SK-N-SH treated with all-trans-retinoic acid at 6 μM for 48 hours (cell line): ENCODE measurements at regions not wholly inside any gene's neighbourhood (a gene's known extent, or its start where the extent isn't known, plus 50 kb on each side); places are given as distances from the start of the nearest gene placed in this dataset.
A peak's percentile ranks its signal among the peaks of the same experiment; 100 is the strongest.

Experiments
- ATAC-seq: fragments of 200-7000 bp; cut with Tn5 transposase; 3 replicates; pipeline ENCODE4 v1.9.1; 2020; ENCODE audit warnings: mild to moderate bottlenecking, moderate library complexity
- ARNTL ChIP-seq: fragments of 450-650 bp; formaldehyde crosslinking; IDR thresholded peaks from 2 replicates; pipeline ENCODE4 v1.5.0; 2020; ENCODE audit warnings: low read depth, mild to moderate bottlenecking, moderate library complexity, borderline replicate concordance
- BACH2 ChIP-seq: fragments of 250-450 bp; sonication (Bioruptor Pico); IDR thresholded peaks from 2 replicates; pipeline ENCODE4 v1.9.0; 2021; ENCODE audit warnings: mild to moderate bottlenecking, borderline replicate concordance
- CSDC2 ChIP-seq: fragments of 250-450 bp; sonication (Bioruptor Pico); IDR thresholded peaks from 2 replicates; pipeline ENCODE4 v1.5.0; 2020; ENCODE audit warnings: mild to moderate bottlenecking, moderate library complexity
- GLIS3 ChIP-seq: fragments of 250-450 bp; sonication (Bioruptor Pico); IDR thresholded peaks from 2 replicates; pipeline ENCODE4 v1.5.0; 2020; ENCODE audit warnings: mild to moderate bottlenecking, moderate library complexity
- OSR1 ChIP-seq: fragments of 250-450 bp; sonication (Bioruptor Pico); IDR thresholded peaks from 2 replicates; pipeline ENCODE4 v1.8.0; 2022; ENCODE audit warnings: moderate library complexity, mild to moderate bottlenecking, inconsistent platforms
- PATZ1 ChIP-seq: fragments of 250-450 bp; sonication (Bioruptor Pico); IDR thresholded peaks from 2 replicates; pipeline ENCODE4 v1.8.0; 2020; ENCODE audit warnings: mild to moderate bottlenecking, moderate library complexity, borderline replicate concordance
- PPARA ChIP-seq: fragments of 250-450 bp; sonication (Bioruptor Pico); IDR thresholded peaks from 2 replicates; pipeline ENCODE4 v1.5.0; 2020; ENCODE audit warnings: mild to moderate bottlenecking, borderline replicate concordance
- SNAI2 ChIP-seq: fragments of 250-450 bp; sonication (Bioruptor Pico); IDR thresholded peaks from 2 replicates; pipeline ENCODE4 v1.5.0; 2020; ENCODE audit warnings: mild to moderate bottlenecking, moderate library complexity
- TCF4 ChIP-seq: fragments of 250-450 bp; sonication (Bioruptor Pico); IDR thresholded peaks from 2 replicates; pipeline ENCODE4 v1.8.0; 2021; ENCODE audit warnings: mild to moderate bottlenecking, moderate library complexity, borderline replicate concordance
- TOX ChIP-seq: fragments of 250-450 bp; sonication (Bioruptor Pico); IDR thresholded peaks from 2 replicates; pipeline ENCODE4 v1.8.0; 2021; ENCODE audit warnings: mild to moderate bottlenecking, moderate library complexity, borderline replicate concordance
- TSHZ2 ChIP-seq: fragments of 250-450 bp; sonication (Bioruptor Pico); IDR thresholded peaks from 2 replicates; pipeline ENCODE4 v1.5.0; 2020; ENCODE audit warnings: mild to moderate bottlenecking, moderate library complexity
- ZC3H10 ChIP-seq: fragments of 250-450 bp; sonication (Bioruptor Pico); IDR thresholded peaks from 2 replicates; pipeline ENCODE4 v1.5.1; 2021; ENCODE audit warnings: mild to moderate bottlenecking, moderate library complexity
- ZFP30 ChIP-seq: fragments of 450-650 bp; formaldehyde crosslinking; IDR thresholded peaks from 2 replicates; pipeline ENCODE4 v1.5.0; 2022; ENCODE audit warnings: mild to moderate bottlenecking, moderate library complexity
- ZNF70 ChIP-seq: fragments of 450-650 bp; formaldehyde crosslinking; IDR thresholded peaks from 2 replicates; pipeline ENCODE4 v1.5.0; 2020; ENCODE audit warnings: mild to moderate bottlenecking, moderate library complexity
- ZNF8 ChIP-seq: fragments of 450-650 bp; formaldehyde crosslinking; IDR thresholded peaks from 2 replicates; pipeline ENCODE4 v1.5.0; 2020; ENCODE audit warnings: mild to moderate bottlenecking, moderate library complexity
- TF ChIP-seq, protein P1 (sequence below): fragments of 250-450 bp; sonication (Bioruptor Pico); IDR thresholded peaks from 2 replicates; pipeline ENCODE4 v1.8.0; 2021; ENCODE audit warnings: low read depth, mild to moderate bottlenecking, moderate library complexity, borderline replicate concordance
- TF ChIP-seq, protein P2 (sequence below): fragments of 250-450 bp; sonication (Bioruptor Pico); IDR thresholded peaks from 2 replicates; pipeline ENCODE4 v1.5.1; 2021; ENCODE audit warnings: mild to moderate bottlenecking, moderate library complexity
- TF ChIP-seq, protein P3 (sequence below): fragments of 250-450 bp; sonication (Bioruptor Pico); IDR thresholded peaks from 2 replicates; pipeline ENCODE4 v1.5.1; 2020; ENCODE audit warnings: low read depth, mild to moderate bottlenecking, moderate library complexity

- no peak for ATAC-seq
- no peak for TF ChIP-seq ARNTL (CRISPR knock-in tag)
- TF ChIP-seq TSHZ2 (CRISPR knock-in tag): no peak
- no peak for TF ChIP-seq ZNF70 (CRISPR knock-in tag)
- no peak for TF ChIP-seq PATZ1 (CRISPR knock-in tag)
- no peak for TF ChIP-seq OSR1 (CRISPR knock-in tag)
- TF ChIP-seq, protein P1, sequence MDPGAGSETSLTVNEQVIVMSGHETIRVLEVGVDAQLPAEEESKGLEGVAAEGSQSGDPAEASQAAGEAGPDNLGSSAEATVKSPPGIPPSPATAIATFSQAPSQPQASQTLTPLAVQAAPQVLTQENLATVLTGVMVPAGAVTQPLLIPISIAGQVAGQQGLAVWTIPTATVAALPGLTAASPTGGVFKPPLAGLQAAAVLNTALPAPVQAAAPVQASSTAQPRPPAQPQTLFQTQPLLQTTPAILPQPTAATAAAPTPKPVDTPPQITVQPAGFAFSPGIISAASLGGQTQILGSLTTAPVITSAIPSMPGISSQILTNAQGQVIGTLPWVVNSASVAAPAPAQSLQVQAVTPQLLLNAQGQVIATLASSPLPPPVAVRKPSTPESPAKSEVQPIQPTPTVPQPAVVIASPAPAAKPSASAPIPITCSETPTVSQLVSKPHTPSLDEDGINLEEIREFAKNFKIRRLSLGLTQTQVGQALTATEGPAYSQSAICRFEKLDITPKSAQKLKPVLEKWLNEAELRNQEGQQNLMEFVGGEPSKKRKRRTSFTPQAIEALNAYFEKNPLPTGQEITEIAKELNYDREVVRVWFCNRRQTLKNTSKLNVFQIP (CRISPR knock-in tag): no peak
- no peak for TF ChIP-seq TCF4 (CRISPR knock-in tag)
- no peak for TF ChIP-seq SNAI2 (CRISPR knock-in tag)
- TF ChIP-seq, protein P2, sequence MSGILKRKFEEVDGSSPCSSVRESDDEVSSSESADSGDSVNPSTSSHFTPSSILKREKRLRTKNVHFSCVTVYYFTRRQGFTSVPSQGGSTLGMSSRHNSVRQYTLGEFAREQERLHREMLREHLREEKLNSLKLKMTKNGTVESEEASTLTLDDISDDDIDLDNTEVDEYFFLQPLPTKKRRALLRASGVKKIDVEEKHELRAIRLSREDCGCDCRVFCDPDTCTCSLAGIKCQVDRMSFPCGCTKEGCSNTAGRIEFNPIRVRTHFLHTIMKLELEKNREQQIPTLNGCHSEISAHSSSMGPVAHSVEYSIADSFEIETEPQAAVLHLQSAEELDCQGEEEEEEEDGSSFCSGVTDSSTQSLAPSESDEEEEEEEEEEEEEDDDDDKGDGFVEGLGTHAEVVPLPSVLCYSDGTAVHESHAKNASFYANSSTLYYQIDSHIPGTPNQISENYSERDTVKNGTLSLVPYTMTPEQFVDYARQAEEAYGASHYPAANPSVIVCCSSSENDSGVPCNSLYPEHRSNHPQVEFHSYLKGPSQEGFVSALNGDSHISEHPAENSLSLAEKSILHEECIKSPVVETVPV: no peak
- no peak for TF ChIP-seq ZNF8
- TF ChIP-seq CSDC2 (CRISPR knock-in tag): no peak
- TF ChIP-seq PPARA: no peak
- TF ChIP-seq BACH2 (CRISPR knock-in tag): no peak
- no peak for TF ChIP-seq ZFP30 (CRISPR knock-in tag)
- TF ChIP-seq, all 23 proteins: peak for 0
Measured at GRCh38 chr6:139572001-139572400, 197.6 kb upstream of the CITED2 start.

GRCh38 chr6:139570166-139570565 lies 195.7 kb upstream of the CITED2 start:
- TF ChIP-seq ZFP30 (CRISPR knock-in tag) (no peak), BACH2 (CRISPR knock-in tag) (no peak), TOX (CRISPR knock-in tag) (no peak), GLIS3 (no peak), ZC3H10 (CRISPR knock-in tag) (no peak), ZNF70 (CRISPR knock-in tag) (no peak), TSHZ2 (CRISPR knock-in tag) (no peak)
- TF ChIP-seq, protein P3, sequence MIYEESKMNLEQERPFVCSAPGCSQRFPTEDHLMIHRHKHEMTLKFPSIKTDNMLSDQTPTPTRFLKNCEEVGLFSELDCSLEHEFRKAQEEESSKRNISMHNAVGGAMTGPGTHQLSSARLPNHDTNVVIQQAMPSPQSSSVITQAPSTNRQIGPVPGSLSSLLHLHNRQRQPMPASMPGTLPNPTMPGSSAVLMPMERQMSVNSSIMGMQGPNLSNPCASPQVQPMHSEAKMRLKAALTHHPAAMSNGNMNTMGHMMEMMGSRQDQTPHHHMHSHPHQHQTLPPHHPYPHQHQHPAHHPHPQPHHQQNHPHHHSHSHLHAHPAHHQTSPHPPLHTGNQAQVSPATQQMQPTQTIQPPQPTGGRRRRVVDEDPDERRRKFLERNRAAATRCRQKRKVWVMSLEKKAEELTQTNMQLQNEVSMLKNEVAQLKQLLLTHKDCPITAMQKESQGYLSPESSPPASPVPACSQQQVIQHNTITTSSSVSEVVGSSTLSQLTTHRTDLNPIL (CRISPR knock-in tag): no peak
- TF ChIP-seq, all 23 proteins: peak for 0
- ATAC-seq: 0 out of 3 replicates have a peak, but pooled peaks have one; percentile 4
